ENCODE measurements at regions not wholly inside any gene's neighbourhood (a gene's known extent, or its start where the extent isn't known, plus 50 kb on each side); places are given as distances from the start of the nearest gene placed in this dataset.

DNA sequence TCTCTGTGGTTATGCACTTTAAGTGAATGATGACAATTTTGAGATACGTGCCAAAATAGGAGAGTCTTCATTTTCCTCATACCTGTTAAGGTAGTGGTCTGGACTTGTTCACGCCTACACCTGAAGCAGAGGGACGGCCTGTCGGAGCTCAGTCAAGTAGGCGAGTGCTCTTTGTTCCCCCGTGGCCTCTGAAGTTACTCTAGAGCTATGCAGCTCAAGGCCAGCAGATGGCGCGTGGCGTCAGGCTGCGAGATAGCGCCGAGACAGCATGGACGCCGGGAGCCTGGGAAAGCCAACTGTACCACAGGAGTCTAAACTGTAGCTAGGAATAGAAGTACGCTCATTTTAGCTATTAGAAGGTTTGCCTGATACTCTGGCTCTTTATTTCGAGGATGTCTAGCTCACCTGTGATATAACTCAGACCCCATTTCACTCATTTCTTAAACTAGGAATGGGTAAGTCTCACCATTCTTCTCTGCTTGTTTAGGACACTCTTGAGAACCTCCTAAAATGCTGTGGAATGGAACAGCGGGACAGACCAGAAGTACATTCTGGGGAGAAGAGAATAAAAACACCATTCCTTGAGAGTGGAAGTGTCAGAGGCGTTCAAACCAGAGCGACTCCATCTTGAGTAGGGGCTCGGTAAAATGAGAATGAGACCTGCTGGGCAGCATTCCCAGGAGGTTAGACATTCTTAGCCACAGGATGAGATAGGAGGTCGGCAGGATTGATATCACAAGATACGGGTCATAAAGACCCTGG lies 267.4 kb upstream of the HMGA2 start:
- peak; percentile 74 for DNase-seq

DNA sequence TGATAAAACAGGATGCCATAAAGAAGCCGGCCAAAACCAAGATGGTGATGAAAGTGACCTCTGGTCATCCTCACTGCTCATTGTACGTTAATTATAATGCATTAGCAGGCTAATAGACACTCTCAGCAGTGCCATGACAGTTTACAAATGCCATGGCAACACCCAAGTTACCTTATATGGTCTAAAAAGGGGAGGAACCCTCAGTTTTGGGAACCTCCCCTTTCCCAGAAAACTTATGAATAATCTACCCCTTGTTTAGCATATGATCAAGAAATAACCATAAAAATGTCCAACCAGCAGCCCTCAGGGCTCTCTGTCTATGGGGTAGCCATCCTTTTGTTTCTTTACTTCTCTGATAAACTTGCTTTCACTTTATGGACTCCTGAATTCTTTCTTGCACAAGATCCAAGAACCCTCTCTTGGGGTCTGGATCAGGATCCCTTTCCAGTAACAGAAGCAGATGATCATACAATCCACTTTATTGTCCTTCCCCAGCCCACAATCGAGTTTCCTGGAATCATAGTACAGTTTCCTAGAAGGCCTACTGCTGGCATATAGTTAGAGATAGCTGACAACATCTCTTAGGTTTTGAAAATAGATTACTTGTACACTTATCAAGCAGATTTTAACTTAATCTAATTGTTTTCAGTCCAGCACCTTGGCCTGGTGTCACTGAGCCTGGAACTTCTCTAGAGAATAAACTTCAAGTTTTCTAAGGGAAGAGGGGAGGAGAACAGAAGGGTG lies 266.7 kb upstream of the HMGA2 start:
- DNase-seq: no peak

DNA sequence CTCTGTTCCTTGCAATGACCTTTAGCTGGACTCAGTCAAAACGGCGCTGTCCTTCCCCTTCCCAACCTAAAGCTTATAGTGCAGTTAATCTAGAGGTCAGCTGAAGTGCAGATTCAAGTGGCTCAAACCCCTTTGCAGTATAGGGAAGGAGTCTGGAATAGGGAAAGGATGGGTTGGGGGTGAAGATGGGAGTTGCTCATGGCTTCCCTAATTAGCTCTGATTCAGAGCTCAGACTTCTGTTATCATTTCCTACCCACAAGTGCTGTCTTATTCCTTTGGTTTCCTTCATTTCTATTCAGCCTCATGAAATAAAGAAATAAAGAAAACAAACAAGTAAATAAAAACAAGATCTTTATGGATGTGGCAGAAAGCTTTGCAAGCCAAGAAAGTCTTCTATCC lies 264.0 kb upstream of the HMGA2 start:
- no peak for DNase-seq

DNA sequence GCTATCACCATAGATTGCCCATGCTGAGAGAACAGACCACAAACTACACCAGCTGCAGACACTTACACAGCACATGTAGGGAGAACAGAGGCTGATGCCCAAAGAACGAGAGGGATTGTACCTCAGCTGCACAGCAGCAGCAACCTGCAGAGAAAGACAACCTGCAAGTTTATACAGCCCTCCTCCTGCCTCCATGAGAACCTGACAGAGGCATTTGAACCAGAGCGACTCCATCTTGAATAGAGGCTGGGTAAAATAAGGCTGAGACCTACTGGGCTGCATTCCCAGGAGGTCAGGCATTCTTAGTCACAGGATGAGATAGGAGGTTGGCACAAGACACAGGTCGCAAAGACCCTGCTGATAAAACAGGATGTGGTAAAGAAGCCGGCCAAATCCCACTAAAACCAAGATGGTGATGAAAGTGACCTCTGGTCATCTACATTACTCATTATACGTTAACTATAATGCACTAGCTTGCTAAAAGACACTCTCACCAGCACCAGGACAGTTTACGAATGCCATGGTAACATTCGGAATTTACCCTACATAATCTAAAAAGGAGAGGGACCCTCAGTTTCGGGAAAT lies 262.4 kb upstream of the HMGA2 start:
- peak; percentile 85 for DNase-seq

DNA sequence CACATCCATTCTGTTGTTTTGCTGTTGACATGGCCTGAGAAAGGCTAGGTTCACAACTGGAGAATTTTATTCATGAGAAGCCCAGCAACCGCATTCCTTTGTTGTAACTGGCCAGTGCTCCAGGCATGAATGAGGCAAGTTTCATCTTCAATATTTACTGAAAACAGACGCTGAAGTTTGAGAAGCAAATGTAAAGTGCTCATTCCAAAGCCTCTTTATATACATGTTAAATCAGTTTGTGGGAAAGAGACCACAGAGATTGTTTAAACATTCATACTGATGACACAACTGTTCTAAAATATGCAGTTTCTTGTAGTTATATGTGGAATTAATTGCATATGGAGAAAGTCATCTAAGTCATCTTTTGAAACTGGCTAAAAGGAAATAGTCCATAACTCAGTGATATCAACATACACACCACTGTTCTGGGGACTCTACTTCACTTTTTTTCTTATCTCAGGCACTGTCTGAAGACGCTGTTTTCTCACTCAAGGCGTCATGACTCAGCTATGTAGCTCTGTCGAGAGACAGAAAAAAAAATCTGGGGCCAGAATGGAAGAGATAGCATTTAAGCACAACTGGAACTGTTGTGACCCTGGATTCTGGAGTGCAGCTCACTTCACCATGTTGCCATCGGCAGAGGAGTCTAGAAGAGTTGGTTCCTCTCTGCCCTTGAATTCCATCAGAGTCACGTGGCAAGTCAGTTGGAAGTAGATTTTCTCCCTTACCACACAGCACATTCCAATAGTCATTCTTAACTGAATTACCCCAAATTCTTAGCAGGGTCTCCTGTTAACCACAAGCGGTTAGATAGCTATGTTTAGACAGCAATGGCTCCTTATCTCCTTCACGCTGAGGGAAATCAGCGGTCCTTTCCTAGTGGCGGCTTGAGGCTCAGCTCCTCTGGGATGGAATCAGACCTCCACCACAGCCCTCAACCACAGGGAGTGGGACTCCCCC lies 258.4 kb upstream of the HMGA2 start:
- peak; percentile 97 for DNase-seq

DNA sequence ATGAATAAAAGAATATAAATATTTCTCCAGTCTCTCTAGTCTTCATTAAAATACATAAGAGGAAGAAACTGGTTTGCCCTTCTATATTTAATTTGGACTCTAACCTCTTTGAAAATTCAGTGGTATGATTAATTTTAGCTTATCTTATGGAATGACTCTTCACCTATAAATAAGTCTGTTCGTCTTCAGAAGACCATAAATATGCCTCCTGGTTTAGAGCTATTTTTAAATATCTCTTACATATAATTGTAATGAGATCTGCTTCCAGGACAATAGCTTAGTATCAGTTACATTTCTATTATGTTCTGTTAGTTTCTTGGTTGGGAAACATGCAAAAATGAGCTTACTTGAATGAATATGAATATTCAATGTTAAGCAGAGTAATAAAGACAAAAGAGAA lies 257.5 kb upstream of the HMGA2 start:
- peak; percentile 66 for DNase-seq

DNA sequence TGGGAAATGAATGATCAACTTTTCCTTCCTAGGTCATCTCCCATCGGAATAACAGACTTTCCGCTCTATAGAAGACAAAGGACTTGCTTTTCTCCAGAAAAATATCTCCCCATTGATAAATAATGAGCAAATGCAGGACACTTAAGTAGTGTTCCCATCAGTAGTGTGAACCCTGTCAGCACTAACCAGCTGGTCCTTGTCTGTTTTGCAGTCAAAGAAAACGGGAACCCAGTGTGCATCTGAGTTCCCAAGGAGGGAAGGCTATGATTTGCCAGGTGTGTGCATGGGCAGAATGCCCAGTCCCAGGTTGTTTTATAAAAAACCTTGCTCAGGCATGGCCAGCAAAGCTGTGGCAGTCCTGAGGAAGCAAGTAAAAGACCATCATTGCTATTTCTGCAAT lies 256.5 kb upstream of the HMGA2 start:
- no peak for DNase-seq

DNA sequence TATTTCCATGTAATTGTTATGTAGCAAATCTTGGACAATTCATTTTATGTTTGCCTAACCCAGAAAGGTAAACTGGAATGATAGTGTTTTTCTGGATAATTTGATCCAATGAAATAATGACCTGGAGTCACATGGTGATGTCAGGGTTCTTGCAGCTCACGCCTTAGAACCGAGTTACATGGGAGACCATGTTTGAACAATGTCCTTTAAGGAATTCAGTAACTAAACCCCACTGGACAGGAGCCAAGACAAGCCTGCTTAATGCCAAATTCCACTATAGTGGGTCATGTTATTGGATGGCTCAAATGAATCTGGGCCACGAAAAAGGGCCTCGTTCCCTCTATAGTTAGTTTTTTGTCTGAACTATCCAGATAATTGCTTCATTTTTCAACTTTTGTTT lies 255.8 kb upstream of the HMGA2 start:
- DNase-seq: no peak

DNA sequence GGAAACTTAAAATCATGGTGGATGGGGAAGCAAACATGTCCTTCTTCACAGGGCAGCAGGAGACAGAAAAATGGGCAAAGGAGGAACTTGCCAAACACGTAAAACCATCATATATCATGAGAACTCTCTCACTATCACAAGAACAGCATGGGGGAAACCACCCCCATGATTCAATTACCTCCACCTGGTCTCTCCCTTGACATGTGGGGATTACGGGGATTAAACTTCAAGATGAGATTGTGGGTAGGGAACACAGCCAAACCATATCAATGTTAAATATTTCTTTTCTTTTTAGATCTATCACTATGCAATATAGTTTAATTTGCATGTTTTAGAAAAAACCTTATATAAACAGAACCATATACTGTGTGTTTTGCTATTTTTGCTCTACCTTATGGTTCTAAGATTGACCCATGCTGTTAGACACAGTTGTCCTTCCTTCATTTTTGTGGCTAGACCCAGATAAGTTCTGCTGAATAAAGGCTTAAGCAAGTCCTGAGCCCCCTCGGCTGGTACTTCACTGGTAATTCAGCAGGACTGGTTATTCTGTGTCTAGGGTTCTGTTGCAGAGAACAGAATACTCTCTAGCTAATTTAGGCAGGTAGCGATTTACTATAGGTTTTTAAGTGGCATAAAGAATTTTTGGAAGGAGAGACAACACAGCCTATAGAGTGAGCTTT lies 253.7 kb upstream of the HMGA2 start:
- DNase-seq: no peak

DNA sequence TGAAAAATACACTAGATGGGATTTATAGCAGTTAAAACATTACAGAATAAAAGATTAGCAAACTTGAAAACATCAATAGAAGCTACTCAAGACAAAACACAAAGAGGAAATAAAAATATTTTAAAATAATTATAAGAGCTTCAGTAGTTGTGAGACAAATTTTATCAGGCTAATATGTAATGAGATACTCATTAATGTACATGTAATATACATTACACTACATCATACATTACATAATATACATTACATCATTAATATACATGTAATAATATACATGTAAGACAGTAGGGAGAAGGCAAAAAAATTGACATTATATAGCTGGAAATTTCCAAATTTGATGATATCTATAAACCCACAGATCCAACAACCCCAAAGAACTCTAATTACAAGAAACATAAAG lies 249.4 kb upstream of the HMGA2 start:
- no peak for DNase-seq

DNA sequence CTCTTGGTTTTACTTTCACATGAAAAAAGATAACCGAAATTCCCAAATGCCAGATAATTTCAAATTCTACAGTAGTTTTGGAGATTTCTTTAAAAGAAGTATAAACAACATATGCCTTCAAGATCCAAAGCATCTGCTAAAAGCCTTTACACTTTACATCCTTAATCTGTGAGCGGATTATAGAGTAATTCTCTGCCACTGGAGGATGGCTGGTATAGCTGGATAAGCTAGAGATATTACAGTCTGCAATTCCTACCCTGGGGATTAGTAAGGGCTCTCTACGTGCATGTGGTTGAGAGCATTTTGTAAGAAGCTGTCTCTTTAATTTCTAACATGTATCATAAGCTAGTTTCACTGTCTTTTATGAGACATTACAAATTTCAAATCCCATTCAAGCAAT lies 240.3 kb upstream of the HMGA2 start:
- DNase-seq: no peak

DNA sequence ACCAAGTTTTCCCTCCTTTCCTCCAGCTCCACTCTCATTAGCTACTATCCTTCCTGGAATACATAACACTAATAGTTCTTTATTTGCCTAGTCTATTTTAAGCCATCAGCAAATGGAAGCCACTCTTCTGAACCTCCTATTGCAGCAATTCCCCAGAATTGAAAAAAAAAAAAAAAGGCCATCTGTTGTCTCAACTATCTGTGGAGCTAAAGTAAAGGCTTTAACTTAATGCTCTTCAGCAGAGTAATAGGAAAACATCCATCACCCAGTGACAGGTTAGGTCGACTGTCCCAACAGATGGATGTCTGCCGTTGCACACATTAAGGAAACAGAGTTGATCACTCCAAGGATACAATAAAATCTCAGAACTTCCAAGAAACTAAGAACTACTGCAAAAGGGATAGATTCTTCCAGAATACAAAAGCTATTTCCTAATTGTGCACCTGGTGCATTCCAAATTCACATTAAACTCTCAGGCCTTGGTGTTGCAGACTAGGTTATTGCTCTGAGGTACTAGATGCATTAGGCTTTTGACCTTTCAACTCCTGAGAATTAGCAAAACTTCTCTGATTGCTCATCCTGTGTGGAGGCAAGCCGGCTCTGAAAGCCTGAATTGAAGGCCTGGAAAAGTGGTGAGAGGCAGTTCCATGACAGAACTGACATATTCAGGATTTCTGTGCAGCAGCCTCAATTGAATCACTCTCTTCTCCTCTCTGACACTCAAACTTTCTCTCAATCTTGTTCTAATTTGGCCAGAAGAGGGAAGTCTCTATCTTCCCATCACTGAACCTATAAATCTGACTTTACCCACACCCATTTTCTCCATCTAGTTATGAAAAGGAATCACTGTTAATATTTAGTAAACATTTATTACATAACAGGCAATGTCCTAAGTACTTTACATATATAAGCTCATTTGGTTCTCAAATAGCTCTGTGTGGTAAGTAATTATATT lies 238.4 kb upstream of the HMGA2 start:
- peak; percentile 44 for DNase-seq

DNA sequence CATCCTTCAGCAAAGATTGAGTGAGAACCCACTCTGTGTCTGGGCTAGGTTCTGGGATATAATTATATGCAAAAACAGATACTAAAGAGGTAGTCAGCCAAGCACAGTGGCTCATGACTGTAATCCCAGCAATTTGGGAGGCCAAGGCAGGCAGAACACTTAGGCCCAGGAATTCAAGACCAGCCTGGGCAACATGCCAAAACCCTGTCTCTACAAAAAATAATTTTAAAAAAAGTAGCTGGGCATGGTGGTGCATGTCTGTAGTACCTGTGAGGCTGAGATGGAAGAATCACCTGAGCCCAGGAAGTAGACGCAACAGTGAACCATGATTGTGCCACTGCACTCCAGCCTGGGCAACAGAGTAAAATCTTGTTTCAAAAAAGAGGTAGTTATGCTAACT lies 237.5 kb upstream of the HMGA2 start:
- no peak for DNase-seq

DNA sequence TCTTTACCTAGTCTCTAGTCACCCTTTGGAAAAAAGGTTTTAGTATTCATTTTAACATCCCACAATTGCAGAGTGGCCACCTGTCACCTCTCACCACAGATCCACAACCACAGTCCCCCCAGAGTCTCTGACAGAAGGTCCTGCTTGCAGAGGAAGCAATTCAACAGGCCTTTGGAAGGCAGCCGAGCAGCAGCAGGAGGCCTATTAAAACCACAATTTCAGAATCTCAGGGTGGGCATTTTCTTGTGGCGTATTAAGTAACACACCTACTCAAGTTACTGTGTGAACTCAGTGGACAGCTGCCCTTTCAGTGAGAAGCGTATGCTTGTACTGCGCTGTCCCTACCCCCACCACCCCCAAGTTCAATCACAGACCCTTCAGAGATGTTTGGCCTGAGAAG lies 234.0 kb upstream of the HMGA2 start:
- DNase-seq: no peak

DNA sequence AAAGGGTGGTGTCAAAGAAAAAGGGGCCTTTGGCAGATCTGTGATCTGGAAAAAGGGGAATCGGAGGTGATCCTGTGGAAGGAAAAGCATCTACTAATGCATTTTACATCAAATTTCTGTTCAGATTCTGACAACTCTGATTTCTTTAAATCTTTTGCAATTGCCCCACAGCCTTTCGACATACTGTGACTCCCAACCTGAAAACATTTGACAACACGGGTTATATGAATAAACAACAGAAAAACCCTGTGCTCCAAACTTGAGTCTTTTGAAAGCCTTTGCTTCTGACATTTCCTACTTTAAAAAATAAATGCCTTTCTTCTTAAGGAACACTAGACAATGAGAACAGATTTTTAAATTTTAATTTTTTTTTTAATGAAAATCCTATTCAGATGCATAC lies 231.9 kb upstream of the HMGA2 start:
- no peak for DNase-seq

DNA sequence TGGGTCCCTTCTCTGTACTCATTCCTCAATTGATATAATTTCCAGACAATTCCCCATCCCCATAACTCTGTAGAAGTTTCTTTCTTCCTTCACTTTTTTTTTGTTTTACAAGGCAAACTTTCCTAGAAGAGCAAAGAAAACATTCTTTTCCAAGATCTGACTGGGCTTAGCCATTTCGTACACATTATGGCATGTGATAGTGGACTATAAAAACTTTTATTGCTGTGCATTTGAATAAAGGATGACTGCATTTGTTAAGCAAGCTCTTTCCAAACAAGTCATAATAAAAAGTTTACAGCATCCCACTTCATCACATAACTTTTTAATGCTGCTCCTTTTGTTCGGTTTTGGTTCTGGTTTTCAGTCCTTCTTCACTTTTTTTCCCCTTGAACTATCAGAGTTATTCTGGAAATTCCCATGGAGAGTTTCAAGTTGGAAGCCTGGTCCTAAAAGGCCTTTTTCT lies 231.0 kb upstream of the HMGA2 start:
- no peak for DNase-seq

DNA sequence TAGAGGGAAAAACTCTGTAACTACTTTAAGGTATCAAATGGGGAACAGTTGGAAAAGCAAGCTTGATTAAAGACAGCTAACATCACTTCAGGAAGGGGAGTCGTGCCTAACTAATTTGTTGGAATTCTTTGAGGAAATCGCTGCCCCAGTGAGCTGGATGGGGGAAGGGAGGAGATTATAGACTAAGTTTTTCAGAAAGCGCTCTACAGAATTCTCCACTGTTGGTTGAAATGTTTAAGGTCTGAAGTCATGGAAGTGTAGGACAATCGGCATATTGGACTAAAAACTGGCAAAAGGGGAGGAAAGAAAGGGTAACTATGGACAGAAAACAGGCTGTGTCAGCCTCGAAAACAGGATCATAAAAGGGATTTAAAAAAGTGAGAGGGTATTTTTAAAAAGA lies 229.9 kb upstream of the HMGA2 start:
- DNase-seq: no peak

DNA sequence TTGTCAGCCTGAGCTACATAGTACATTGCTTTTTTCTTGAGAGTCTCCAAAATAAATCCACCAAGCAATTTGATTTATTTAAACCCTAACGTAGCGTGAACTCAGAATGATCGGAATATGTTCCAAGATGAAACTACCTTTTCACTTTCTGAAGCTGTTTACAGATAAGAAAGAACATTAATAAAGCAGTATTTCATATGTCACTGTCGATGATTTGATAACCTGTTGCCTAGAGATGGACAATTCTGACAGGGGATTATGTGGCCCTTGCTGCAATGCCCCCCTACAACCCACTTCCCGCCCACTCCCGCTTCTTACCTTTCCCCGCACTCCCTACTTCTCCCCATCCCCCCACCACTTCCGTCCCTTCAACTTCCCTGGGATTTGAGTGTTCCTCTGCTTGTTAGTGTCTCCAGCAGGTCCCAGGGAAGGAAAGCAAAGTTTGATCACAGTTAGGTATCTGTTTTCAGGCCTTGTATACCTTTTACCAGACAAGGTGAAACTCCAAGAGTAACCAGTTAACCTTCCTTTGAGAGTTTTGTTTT lies 229.2 kb upstream of the HMGA2 start:
- DNase-seq: no peak

DNA sequence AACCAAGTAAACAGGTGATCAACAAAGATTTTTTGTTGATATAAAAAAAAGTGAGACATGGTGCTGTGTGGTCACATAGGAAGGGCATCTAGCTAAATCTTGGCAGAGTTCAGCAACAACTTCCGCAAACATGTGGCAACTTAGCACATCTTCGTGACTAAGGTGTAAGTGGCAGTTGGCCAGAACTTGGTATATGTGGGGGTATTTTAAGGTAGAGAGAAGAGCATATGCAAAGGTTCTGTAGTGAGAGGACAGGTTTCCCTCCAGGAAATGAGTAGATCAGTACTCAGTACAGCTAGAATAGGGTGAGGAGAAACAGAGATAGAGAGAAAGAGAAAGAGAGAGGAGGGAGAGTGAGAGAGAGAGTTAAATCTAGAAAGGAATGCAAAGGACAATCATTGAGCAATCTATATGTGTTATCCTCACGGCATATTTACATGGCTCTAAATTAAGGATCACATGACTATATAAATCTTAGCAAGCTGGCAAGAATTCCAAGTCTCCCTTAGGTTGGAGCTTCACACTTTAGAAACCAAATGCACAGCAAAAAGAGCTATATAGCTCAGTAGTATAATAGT lies 227.7 kb upstream of the HMGA2 start:
- peak; percentile 12 for DNase-seq

DNA sequence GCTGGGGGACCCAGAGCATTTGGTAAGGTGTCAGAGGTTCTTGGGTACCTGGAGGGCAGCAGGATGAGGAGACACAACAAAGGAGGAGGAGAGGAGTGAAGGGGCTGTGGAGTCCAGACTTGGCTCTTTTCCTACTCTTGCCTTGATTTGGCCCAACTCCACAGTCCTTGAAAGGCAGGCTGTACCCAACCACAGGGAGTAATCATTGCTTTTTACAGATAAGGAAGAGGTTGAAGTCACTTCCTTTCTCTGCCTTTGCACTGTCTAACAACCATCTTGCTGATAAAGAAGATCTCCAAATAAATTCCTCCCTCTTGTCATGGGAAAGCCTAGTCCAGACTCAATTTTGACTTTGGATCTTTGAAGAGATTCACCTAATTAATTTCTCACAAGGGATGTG lies 226.8 kb upstream of the HMGA2 start:
- no peak for DNase-seq

DNA sequence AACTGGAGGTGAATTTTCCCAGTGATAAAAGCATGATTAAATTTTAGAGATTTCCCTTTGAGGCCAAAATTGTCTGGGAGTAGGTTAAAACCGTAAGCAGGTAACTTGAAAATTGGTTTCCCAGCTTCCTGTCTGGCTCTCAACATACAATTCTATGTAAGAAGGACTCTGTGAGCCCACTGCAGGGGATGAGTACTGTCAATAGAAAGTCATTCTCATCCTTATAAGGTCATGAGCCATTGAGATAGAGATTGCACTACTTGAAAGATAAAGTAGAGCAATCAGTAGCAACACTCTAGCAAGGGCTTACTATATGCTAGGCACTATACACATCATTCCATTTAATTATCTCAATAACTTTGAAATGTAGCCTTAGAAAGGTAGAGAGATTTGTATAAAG lies 225.6 kb upstream of the HMGA2 start:
- no peak for DNase-seq

Measured in HCEC 1CT (cell line).